ENCODE measurements at regions not wholly inside any gene's neighbourhood (a gene's known extent, or its start where the extent isn't known, plus 50 kb on each side); places are given as distances from the start of the nearest gene placed in this dataset.

GRCh38 chr19:21638776-21639175 lies 128.6 kb downstream of the ZNF100 start:
- Histone ChIP-seq H3K4me1 (ENCODE audit: control insufficient read depth, extremely low read depth, insufficient read depth, low read length) (no peaks in the 10 kb centered on the region), H3K27ac (ENCODE audit: control insufficient read depth, insufficient read depth, low read length) (no peak overlapping the region), H3K27me3 (ENCODE audit: control insufficient read depth, extremely low read depth, insufficient read depth, low read length) (no peaks in the 10 kb centered on the region), H3K4me3 (ENCODE audit: control insufficient read depth in 2 of 3, extremely low read depth in 1 of 3, insufficient read depth in 2 of 3, low read depth in 1 of 3, low read length in 3 of 3) (no peak overlapping the region), H3K36me3 (ENCODE audit: control insufficient read depth in 2 of 2, extremely low read depth in 1 of 2, insufficient read depth in 2 of 2, low read length in 2 of 2) (no peaks in the 10 kb centered on the region), H3K9ac (ENCODE audit: control insufficient read depth, extremely low read depth, insufficient read depth, low read length) (no peak overlapping the region), H3K4me2 (ENCODE audit: control insufficient read depth, extremely low read depth, insufficient read depth, low read depth, low read length) (no peak overlapping the region), H4K20me1 (ENCODE audit: control insufficient read depth, extremely low read depth, insufficient read depth, low read length) (no peaks in the 10 kb centered on the region), H2AFZ (ENCODE audit: control insufficient read depth, low read length) (no peak overlapping the region), H3K9me3 (ENCODE audit: control insufficient read depth, low read depth, low read length) (no peaks in the 10 kb centered on the region), H3K79me2 (ENCODE audit: control insufficient read depth, insufficient read depth, low read length) (no peaks in the 10 kb centered on the region), H3K9me1 (ENCODE audit: control insufficient read depth, extremely low read depth, insufficient read depth, low read length) (no peaks in the 10 kb centered on the region)
- no peak for FAIRE-seq
- TF ChIP-seq CTCF (optimal IDR thresholded peaks at IDR 0.05 in 1 of 3, IDR thresholded peaks at IDR 0.05 in 1 of 3, conservative IDR thresholded peaks at IDR 0.05 in 1 of 3; ENCODE audit: extremely low read depth in 1 of 3, insufficient read depth in 2 of 3, low read length in 3 of 3) (no peak), EZH2 (IDR thresholded peaks at IDR 0.05; ENCODE audit: low read length) (no peak)
- no peak for DNase-seq (ENCODE audit: low read depth, low spot score)
- dilution Hi-C loops (cut with MboI; ENCODE audit: extremely low pct_ligation_motif_present, low sequenced_read_pairs) = no loop called here

GRCh38 chr19:21626924-21627697 lies 121.7 kb downstream of the ZNF429 start:
- Histone ChIP-seq H3K4me1 (ENCODE audit: control insufficient read depth, extremely low read depth, insufficient read depth, low read length) (no peaks in the 10 kb centered on the region), H3K9me1 (ENCODE audit: control insufficient read depth, extremely low read depth, insufficient read depth, low read length) (no peaks in the 10 kb centered on the region), H3K27me3 (ENCODE audit: control insufficient read depth, extremely low read depth, insufficient read depth, low read length) (no peaks in the 10 kb centered on the region), H2AFZ (ENCODE audit: control insufficient read depth, low read length) (no peak overlapping the region), H4K20me1 (ENCODE audit: control insufficient read depth, extremely low read depth, insufficient read depth, low read length) (no peaks in the 10 kb centered on the region), H3K9me3 (ENCODE audit: control insufficient read depth, low read depth, low read length) (peaks cover 2% of the 10 kb centered on the region), H3K4me2 (ENCODE audit: control insufficient read depth, extremely low read depth, insufficient read depth, low read depth, low read length) (no peak overlapping the region), H3K27ac (ENCODE audit: control insufficient read depth, insufficient read depth, low read length) (no peak overlapping the region), H3K36me3 (ENCODE audit: control insufficient read depth in 2 of 2, extremely low read depth in 1 of 2, insufficient read depth in 2 of 2, low read length in 2 of 2) (no peaks in the 10 kb centered on the region), H3K4me3 (ENCODE audit: control insufficient read depth in 2 of 3, extremely low read depth in 1 of 3, insufficient read depth in 2 of 3, low read depth in 1 of 3, low read length in 3 of 3) (no peak overlapping the region), H3K9ac (ENCODE audit: control insufficient read depth, extremely low read depth, insufficient read depth, low read length) (no peak overlapping the region), H3K79me2 (ENCODE audit: control insufficient read depth, insufficient read depth, low read length) (no peaks in the 10 kb centered on the region)
- FAIRE-seq (no peak), DNase-seq (ENCODE audit: low read depth, low spot score) (no peak)
- TF ChIP-seq CTCF (optimal IDR thresholded peaks at IDR 0.05 in 1 of 3, IDR thresholded peaks at IDR 0.05 in 1 of 3, conservative IDR thresholded peaks at IDR 0.05 in 1 of 3; ENCODE audit: extremely low read depth in 1 of 3, insufficient read depth in 2 of 3, low read length in 3 of 3) (no peak), EZH2 (IDR thresholded peaks at IDR 0.05; ENCODE audit: low read length) (no peak)
- dilution Hi-C loops (cut with MboI; ENCODE audit: extremely low pct_ligation_motif_present, low sequenced_read_pairs) = no loop called here

Data from keratinocyte (primary cell).